H1 (cell line): ENCODE measurements at regions not wholly inside any gene's neighbourhood (a gene's known extent, or its start where the extent isn't known, plus 50 kb on each side); places are given as distances from the start of the nearest gene placed in this dataset.

Source experiments
- ASH2L ChIP-seq: fragments of 200-600, 300-600 bp; sonication (generic); IDR thresholded peaks from one replicate; pipeline ENCODE4 v1.7.1; 2017; ENCODE audit warnings: low read length
- GABPA ChIP-seq: IDR thresholded peaks from 2 replicates; pipeline ENCODE4 v1.6.1; 2011; ENCODE audit warnings: mild to moderate bottlenecking, low read length, moderate library complexity, borderline replicate concordance; ENCODE audit not compliant: insufficient read depth
- TF ChIP-seq, protein P1 (sequence below): IDR thresholded peaks from 2 replicates; pipeline ENCODE4 v1.6.1; 2012; ENCODE audit warnings: inconsistent platforms

DNA sequence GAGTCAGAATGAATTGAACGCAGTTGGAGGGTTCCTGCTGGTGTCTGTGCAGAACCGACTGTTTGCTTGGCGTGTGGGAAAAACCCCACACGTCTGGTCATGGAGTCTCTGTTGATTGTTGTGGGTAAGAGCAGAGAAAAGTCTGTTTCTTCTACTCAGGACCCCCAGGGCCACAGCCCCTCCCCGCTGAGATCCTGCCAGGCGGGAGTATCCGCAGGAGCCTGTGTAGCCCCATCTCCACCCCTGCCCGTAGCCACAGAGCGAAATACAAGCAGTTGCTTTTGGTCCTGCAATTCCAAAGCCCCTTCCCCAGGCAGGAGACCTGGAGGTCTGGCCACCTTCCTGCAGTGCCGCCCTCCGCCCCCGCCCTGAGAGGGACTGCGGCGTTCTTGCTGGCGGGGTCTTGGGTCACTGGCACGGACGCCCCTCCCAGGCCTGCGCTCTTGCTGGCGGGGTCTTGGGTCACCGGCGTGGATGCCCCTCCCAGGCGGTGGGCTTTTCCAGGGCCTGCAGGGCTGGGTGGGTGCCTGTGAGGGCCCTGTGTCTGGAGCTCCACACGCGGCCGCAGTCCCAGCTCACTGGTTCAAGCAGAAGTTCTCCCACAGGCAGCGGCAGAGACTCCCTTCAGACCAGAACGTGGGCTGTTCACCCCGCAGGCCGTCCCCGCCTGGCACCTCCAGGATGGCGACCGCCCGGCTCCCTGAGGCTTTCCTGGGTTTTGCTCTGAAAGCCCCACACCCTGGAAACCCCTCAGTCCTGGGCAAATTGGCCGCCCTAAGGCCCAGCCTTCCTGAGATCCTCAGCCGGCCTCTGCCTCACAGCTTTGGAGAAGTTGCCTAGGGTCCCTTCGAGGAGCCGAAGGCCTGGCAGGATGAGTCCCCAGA lies 76.0 kb upstream of the CTDP1 start (continued):
- TF ChIP-seq GABPA (no peak), ASH2L (no peak)
- TF ChIP-seq, protein P1, sequence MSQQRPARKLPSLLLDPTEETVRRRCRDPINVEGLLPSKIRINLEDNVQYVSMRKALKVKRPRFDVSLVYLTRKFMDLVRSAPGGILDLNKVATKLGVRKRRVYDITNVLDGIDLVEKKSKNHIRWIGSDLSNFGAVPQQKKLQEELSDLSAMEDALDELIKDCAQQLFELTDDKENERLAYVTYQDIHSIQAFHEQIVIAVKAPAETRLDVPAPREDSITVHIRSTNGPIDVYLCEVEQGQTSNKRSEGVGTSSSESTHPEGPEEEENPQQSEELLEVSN, result no peak
